Loucy (cell line): ENCODE measurements at regions not wholly inside any gene's neighbourhood (a gene's known extent, or its start where the extent isn't known, plus 50 kb on each side); places are given as distances from the start of the nearest gene placed in this dataset.

ENCODE experiments used
- EZH2phosphoT487 ChIP-seq: fragments of 200-600 bp; IDR thresholded peaks from 2 replicates; pipeline ENCODE4 v1.6.1; 2018; ENCODE audit warnings: antibody characterized with exemption, mild to moderate bottlenecking, moderate library complexity, borderline replicate concordance
- TF ChIP-seq, protein P1 (sequence below): fragments of 200-600 bp; sonication (generic); conservative IDR thresholded peaks from 2 replicates; pipeline ENCODE4 v1.5.1; 2014; ENCODE audit warnings: mild to moderate bottlenecking, antibody characterized with exemption, low read length

DNA sequence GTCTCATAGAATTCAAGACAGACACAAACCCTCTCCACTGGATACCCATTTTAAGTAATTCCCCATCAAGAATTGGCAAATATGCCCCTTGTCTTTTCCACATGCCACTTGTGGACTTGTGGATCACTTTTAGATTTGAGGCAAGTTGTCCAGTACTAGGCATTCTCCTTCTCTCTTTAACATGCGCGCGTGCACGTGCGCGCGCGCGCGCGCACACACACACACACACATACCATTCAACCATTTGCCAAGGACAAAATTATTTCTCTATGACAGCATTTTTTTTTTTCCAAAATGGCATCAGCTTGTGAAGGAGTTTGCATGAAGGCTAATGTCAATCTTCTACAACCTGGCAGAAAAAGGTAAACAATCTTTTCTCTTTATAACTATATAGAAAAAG is 1325.7 kb upstream of the IGFBP7 start:
- TF ChIP-seq EZH2phosphoT487, result no peak
- TF ChIP-seq, protein P1, sequence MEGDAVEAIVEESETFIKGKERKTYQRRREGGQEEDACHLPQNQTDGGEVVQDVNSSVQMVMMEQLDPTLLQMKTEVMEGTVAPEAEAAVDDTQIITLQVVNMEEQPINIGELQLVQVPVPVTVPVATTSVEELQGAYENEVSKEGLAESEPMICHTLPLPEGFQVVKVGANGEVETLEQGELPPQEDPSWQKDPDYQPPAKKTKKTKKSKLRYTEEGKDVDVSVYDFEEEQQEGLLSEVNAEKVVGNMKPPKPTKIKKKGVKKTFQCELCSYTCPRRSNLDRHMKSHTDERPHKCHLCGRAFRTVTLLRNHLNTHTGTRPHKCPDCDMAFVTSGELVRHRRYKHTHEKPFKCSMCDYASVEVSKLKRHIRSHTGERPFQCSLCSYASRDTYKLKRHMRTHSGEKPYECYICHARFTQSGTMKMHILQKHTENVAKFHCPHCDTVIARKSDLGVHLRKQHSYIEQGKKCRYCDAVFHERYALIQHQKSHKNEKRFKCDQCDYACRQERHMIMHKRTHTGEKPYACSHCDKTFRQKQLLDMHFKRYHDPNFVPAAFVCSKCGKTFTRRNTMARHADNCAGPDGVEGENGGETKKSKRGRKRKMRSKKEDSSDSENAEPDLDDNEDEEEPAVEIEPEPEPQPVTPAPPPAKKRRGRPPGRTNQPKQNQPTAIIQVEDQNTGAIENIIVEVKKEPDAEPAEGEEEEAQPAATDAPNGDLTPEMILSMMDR, result no peak
